Natural killer cell (primary cell): ENCODE measurements at regions not wholly inside any gene's neighbourhood (a gene's known extent, or its start where the extent isn't known, plus 50 kb on each side); places are given as distances from the start of the nearest gene placed in this dataset.

ENCODE experiments used
- ATAC-seq, 3 donors: fragments of 150-1000 bp in 2 of 3; fragments of 200-7000 bp in 1 of 3; cut with Tn5 transposase; 1 replicate in 1 of 3; 2 replicates in 2 of 3; pipeline ENCODE4 v1.10.0; 2021; ENCODE audit warnings: mild to moderate bottlenecking in 2 of 3, moderate library complexity in 2 of 3
- DNase-seq, 2 donors: peaks; one replicate each; pipeline versions ENCODE4 v3.0.0 to v3.0.0-alpha.2; 2013 to 2021; ENCODE audit warnings: mixed read lengths in 1 of 2
- H3K27ac ChIP-seq: one replicate; pipeline ENCODE4 v1.5.1; 2013; ENCODE audit warnings: mild to moderate bottlenecking, low read length
- H3K27me3 ChIP-seq: one replicate; pipeline ENCODE4 v1.6.1; 2013; ENCODE audit warnings: low read length; ENCODE audit not compliant: control insufficient read depth, insufficient read depth
- H3K36me3 ChIP-seq: one replicate; pipeline ENCODE4 v1.6.1; 2013; ENCODE audit warnings: low read length; ENCODE audit not compliant: control insufficient read depth, insufficient read depth
- H3K4me1 ChIP-seq: one replicate; pipeline ENCODE4 v1.6.1; 2013; ENCODE audit warnings: low read length; ENCODE audit not compliant: control insufficient read depth, insufficient read depth
- H3K4me3 ChIP-seq: one replicate; pipeline ENCODE4 v1.5.1; 2013; ENCODE audit warnings: low read length
- H3K9me3 ChIP-seq: one replicate; pipeline ENCODE4 v1.6.1; 2013; ENCODE audit warnings: low read length; ENCODE audit not compliant: control insufficient read depth, insufficient read depth
- H3K27ac Mint-ChIP-seq, 2 donors: one replicate each; pipeline ENCODE4 v1.8.0; 2022; ENCODE audit warnings: mild to moderate bottlenecking in 2 of 2, mixed read lengths in 2 of 2, moderate library complexity in 1 of 2
- H3K27me3 Mint-ChIP-seq, 2 donors: one replicate each; pipeline ENCODE4 v1.8.0; 2022; ENCODE audit warnings: low read depth in 2 of 2, mixed read lengths in 2 of 2
- H3K36me3 Mint-ChIP-seq: one replicate; pipeline ENCODE4 v1.8.0; 2022; ENCODE audit warnings: mixed read lengths
- H3K4me1 Mint-ChIP-seq, 2 donors: one replicate each; pipeline ENCODE4 v1.8.0; 2022; ENCODE audit warnings: mixed read lengths in 2 of 2
- H3K4me3 Mint-ChIP-seq: one replicate; pipeline ENCODE4 v1.8.0; 2022; ENCODE audit warnings: mild to moderate bottlenecking, moderate library complexity, mixed read lengths
- H3K9me3 Mint-ChIP-seq, 2 donors: one replicate each; pipeline ENCODE4 v1.8.0; 2022; ENCODE audit warnings: mixed read lengths in 2 of 2
- CTCF ChIP-seq: fragments of 200-600 bp; IDR thresholded peaks from one replicate; pipeline ENCODE4 v1.8.0; 2022; ENCODE audit warnings: antibody characterized with exemption
- WGBS: methylation state at CpG from one replicate; pipeline ENCODE4 v1.1.7; 2013; ENCODE audit warnings: missing lambda C conversion rate; ENCODE audit not compliant: insufficient coverage; 5-methylcytosine and 5-hydroxymethylcytosine counted together
- intact Hi-C: fragments of 100-400 bp; cut with micrococcal nuclease; formaldehyde crosslinking; loops from one replicate; pipeline ENCODE4 v1.14.2; 2022

GRCh38 chr12:93279565-93280412 is 97.9 kb upstream of the NUDT4 start:
- no peaks in the 10 kb centered on the region for H3K9me3 Mint-ChIP-seq
- H3K27me3 Mint-ChIP-seq, result peaks cover 0 to 5% of the 10 kb centered on the region in 2 donors
- no peaks in the 10 kb centered on the region for H3K36me3 ChIP-seq
- ATAC-seq (no peak), DNase-seq (no peak)
- H3K4me1 Mint-ChIP-seq, result no peaks in the 10 kb centered on the region
- no peaks in the 10 kb centered on the region for H3K9me3 ChIP-seq
- H3K4me1 ChIP-seq, result no peaks in the 10 kb centered on the region
- no peak overlapping the region for H3K27ac ChIP-seq
- H3K4me3 Mint-ChIP-seq, result no peak overlapping the region
- WGBS, result 89% methylated on average over 2 of the region's 2 CpGs
- intact Hi-C loops, result no loop called here
- H3K27me3 ChIP-seq, result no peaks in the 10 kb centered on the region
- TF ChIP-seq CTCF, result no peak
- H3K4me3 ChIP-seq, result no peak overlapping the region
- H3K27ac Mint-ChIP-seq, result no peak overlapping the region
- H3K36me3 Mint-ChIP-seq, result no peaks in the 10 kb centered on the region

GRCh38 chr12:93287149-93287548 is 90.6 kb upstream of the NUDT4 start:
- H3K36me3 ChIP-seq, result no peaks in the 10 kb centered on the region
- DNase-seq, result no peak
- no peaks in the 10 kb centered on the region for H3K27me3 ChIP-seq
- no peak for TF ChIP-seq CTCF
- no peaks in the 10 kb centered on the region for H3K9me3 ChIP-seq
- Mint-ChIP-seq H3K9me3 (no peaks in the 10 kb centered on the region), H3K4me1 (no peaks in the 10 kb centered on the region), H3K27ac (no peak overlapping the region), H3K36me3 (no peaks in the 10 kb centered on the region), H3K27me3 (no peaks in the 10 kb centered on the region), H3K4me3 (no peak overlapping the region)
- intact Hi-C loops, result no loop called here
- ATAC-seq, result no peak
- 100% methylated on average over 2 of the region's 3 CpGs for WGBS
- H3K27ac ChIP-seq, result no peak overlapping the region
- no peaks in the 10 kb centered on the region for H3K4me1 ChIP-seq
- no peak overlapping the region for H3K4me3 ChIP-seq

DNA sequence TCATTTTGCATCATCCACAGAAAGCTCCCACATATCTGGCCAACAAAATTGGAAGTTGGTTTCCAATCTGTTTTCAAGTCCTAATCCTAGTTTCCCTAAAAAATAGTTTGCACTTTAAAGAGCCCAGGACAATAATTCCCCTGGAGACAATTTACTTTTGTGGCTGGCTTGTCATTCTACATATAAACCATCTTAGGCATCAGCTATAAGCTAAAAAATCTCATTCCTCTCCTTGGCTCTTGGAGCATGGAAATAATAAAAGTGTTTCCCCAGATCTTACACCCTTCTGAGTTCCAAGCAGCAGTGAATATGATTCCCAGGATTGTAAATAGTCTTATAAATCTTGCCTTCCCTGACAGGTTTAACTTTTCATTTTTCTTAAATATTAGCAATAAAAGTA is 89.1 kb upstream of the NUDT4 start:
- TF ChIP-seq CTCF, result no peak
- intact Hi-C loops, result no loop called here
- no peaks in the 10 kb centered on the region for H3K9me3 Mint-ChIP-seq
- H3K4me1 Mint-ChIP-seq, result no peaks in the 10 kb centered on the region
- no peaks in the 10 kb centered on the region for H3K9me3 ChIP-seq
- no peak overlapping the region for H3K27ac Mint-ChIP-seq
- no peak for ATAC-seq
- H3K36me3 Mint-ChIP-seq, result no peaks in the 10 kb centered on the region
- H3K36me3 ChIP-seq, result no peaks in the 10 kb centered on the region
- DNase-seq, result no peak
- H3K27me3 Mint-ChIP-seq, result no peaks in the 10 kb centered on the region
- H3K4me3 ChIP-seq, result no peak overlapping the region
- no peak overlapping the region for H3K27ac ChIP-seq
- H3K4me1 ChIP-seq, result no peaks in the 10 kb centered on the region
- no peak overlapping the region for H3K4me3 Mint-ChIP-seq
- H3K27me3 ChIP-seq, result no peaks in the 10 kb centered on the region

- Mint-ChIP-seq H3K9me3 (no peaks in the 10 kb centered on the region), H3K4me1 (no peaks in the 10 kb centered on the region), H3K27ac (no peak overlapping the region), H3K4me3 (no peak overlapping the region), H3K27me3 (no peaks in the 10 kb centered on the region), H3K36me3 (no peaks in the 10 kb centered on the region)
- DNase-seq (no peak), ATAC-seq (no peak)
- Histone ChIP-seq H3K4me1 (no peaks in the 10 kb centered on the region), H3K27me3 (no peaks in the 10 kb centered on the region), H3K36me3 (no peaks in the 10 kb centered on the region), H3K4me3 (no peak overlapping the region), H3K27ac (no peak overlapping the region), H3K9me3 (no peaks in the 10 kb centered on the region)
- no peak for TF ChIP-seq CTCF
- intact Hi-C loops, result no loop called here
- 94% methylated on average over 7 of the region's 7 CpGs for WGBS
Measured at GRCh38 chr12:93290391-93290790, 87.3 kb upstream of the NUDT4 start.
